ENCODE measurements at regions not wholly inside any gene's neighbourhood (a gene's known extent, or its start where the extent isn't known, plus 50 kb on each side); places are given as distances from the start of the nearest gene placed in this dataset.

DNA sequence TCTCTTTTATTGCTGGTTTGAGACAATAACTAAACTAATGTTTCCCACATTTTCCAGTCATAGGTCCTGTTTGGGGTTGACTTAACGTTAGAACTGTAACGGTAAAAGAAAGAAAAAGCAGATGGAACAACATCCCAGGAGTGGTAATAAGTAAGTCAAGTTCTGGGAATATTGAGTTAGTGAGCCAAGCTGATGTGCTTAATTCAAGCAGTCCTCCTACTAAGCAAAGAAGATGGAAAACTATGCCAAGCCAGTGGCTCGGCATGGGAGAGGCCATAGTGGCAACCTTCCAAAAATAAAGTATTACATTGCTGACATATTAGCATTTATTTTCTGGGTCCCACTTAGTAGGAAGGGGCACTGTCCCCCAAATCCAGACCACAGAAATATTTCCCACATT lies 161.7 kb upstream of the CDH5 start:
- H3K79me2 ChIP-seq (ENCODE audit: insufficient read depth, low read depth), result no peaks in the 10 kb centered on the region
- H2AFZ ChIP-seq (ENCODE audit: low read depth), result no peak overlapping the region
- no peaks in the 10 kb centered on the region for H3K4me1 ChIP-seq (ENCODE audit: low read depth, poor library complexity, severe bottlenecking)
- no peaks in the 10 kb centered on the region for H4K20me1 ChIP-seq (ENCODE audit: insufficient read depth)
- no peak overlapping the region for H3K9ac ChIP-seq
- H3K27me3 ChIP-seq (ENCODE audit: insufficient read depth, low read depth), result no peaks in the 10 kb centered on the region
- H3K27ac ChIP-seq, result no peak overlapping the region
- TF ChIP-seq CTCF (conservative IDR thresholded peaks at IDR 0.05; ENCODE audit: low read depth, low read length), result no peak
- H3K4me3 ChIP-seq (IDR thresholded peaks at IDR 0.05; ENCODE audit: insufficient read depth, low read depth, low read length), result no peak overlapping the region
- H3K36me3 ChIP-seq (ENCODE audit: insufficient read depth), result no peaks in the 10 kb centered on the region
- no peak overlapping the region for H3K4me2 ChIP-seq

DNA sequence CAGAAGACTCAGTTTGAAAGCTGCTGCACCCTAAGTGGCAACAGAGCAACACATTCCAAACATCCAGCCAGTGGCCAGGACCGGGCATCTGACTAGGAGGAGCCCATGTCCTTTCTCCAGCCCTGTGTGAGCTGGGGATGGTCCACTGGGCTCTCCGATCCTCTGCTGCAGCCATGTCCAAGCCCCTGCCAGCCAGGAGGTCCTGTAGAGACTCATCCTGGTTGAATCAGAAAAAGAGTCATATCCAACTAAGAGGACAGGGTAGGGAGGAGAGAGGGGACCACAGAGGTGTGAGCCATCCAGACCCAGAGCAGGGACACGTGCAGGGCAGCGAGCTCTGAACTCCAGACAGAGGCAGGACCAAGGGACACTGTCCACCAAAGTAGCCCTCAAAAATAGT lies 163.0 kb upstream of the CDH5 start:
- H4K20me1 ChIP-seq (ENCODE audit: insufficient read depth), result no peaks in the 10 kb centered on the region
- H3K4me2 ChIP-seq, result no peak overlapping the region
- no peaks in the 10 kb centered on the region for H3K79me2 ChIP-seq (ENCODE audit: insufficient read depth, low read depth)
- H2AFZ ChIP-seq (ENCODE audit: low read depth), result no peak overlapping the region
- H3K4me1 ChIP-seq (ENCODE audit: low read depth, poor library complexity, severe bottlenecking), result no peaks in the 10 kb centered on the region
- no peaks in the 10 kb centered on the region for H3K36me3 ChIP-seq (ENCODE audit: insufficient read depth)
- no peak overlapping the region for H3K27ac ChIP-seq
- H3K4me3 ChIP-seq (IDR thresholded peaks at IDR 0.05; ENCODE audit: insufficient read depth, low read depth, low read length), result no peak overlapping the region
- H3K9ac ChIP-seq, result no peak overlapping the region
- no peaks in the 10 kb centered on the region for H3K27me3 ChIP-seq (ENCODE audit: insufficient read depth, low read depth)
- TF ChIP-seq CTCF (conservative IDR thresholded peaks at IDR 0.05; ENCODE audit: low read depth, low read length), result no peak

- no peaks in the 10 kb centered on the region for H3K27me3 ChIP-seq (ENCODE audit: insufficient read depth, low read depth)
- H3K79me2 ChIP-seq (ENCODE audit: insufficient read depth, low read depth), result no peaks in the 10 kb centered on the region
- no peak overlapping the region for H2AFZ ChIP-seq (ENCODE audit: low read depth)
- TF ChIP-seq CTCF (conservative IDR thresholded peaks at IDR 0.05; ENCODE audit: low read depth, low read length), result no peak
- no peak overlapping the region for H3K4me3 ChIP-seq (IDR thresholded peaks at IDR 0.05; ENCODE audit: insufficient read depth, low read depth, low read length)
- H3K4me1 ChIP-seq (ENCODE audit: low read depth, poor library complexity, severe bottlenecking), result no peaks in the 10 kb centered on the region
- no peak overlapping the region for H3K27ac ChIP-seq
- H4K20me1 ChIP-seq (ENCODE audit: insufficient read depth), result no peaks in the 10 kb centered on the region
- H3K9ac ChIP-seq, result no peak overlapping the region
- no peaks in the 10 kb centered on the region for H3K36me3 ChIP-seq (ENCODE audit: insufficient read depth)
- no peak overlapping the region for H3K4me2 ChIP-seq
Measured at GRCh38 chr16:66199189-66199588, 167.3 kb upstream of the CDH5 start.

- Histone ChIP-seq H3K4me3 (IDR thresholded peaks at IDR 0.05; ENCODE audit: insufficient read depth, low read depth, low read length) (no peak overlapping the region), H3K79me2 (ENCODE audit: insufficient read depth, low read depth) (no peaks in the 10 kb centered on the region), H2AFZ (ENCODE audit: low read depth) (no peak overlapping the region), H3K9ac (no peak overlapping the region), H3K27me3 (ENCODE audit: insufficient read depth, low read depth) (no peaks in the 10 kb centered on the region), H3K27ac (no peak overlapping the region), H3K36me3 (ENCODE audit: insufficient read depth) (no peaks in the 10 kb centered on the region), H3K4me2 (no peak overlapping the region), H4K20me1 (ENCODE audit: insufficient read depth) (no peaks in the 10 kb centered on the region), H3K4me1 (ENCODE audit: low read depth, poor library complexity, severe bottlenecking) (no peaks in the 10 kb centered on the region)
- no peak for TF ChIP-seq CTCF (conservative IDR thresholded peaks at IDR 0.05; ENCODE audit: low read depth, low read length)
Measured at GRCh38 chr16:66198641-66199040, 167.8 kb upstream of the CDH5 start.
